ENCODE measurements at regions not wholly inside any gene's neighbourhood (a gene's known extent, or its start where the extent isn't known, plus 50 kb on each side); places are given as distances from the start of the nearest gene placed in this dataset.

- Histone ChIP-seq H3K27me3 (replicated peaks in 1 of 4; ENCODE audit: control extremely low read depth in 1 of 4, control insufficient read depth in 3 of 4, insufficient read depth in 4 of 4, low read length in 3 of 4) (no peaks in the 10 kb centered on the region), H3K4me1 (ENCODE audit: control insufficient read depth in 2 of 2, insufficient read depth in 2 of 2, low read length in 2 of 2) (no peaks in the 10 kb centered on the region), H3K9me3 (ENCODE audit: control extremely low read depth in 1 of 3, control insufficient read depth in 2 of 3, insufficient read depth in 1 of 3, low read length in 2 of 3) (peaks cover 0 to 11% (median 2%) of the 10 kb centered on the region in 3 donors), H3K4me3 (ENCODE audit: control extremely low read depth in 1 of 5, extremely low read depth in 1 of 5, insufficient read depth in 1 of 5, low read depth in 2 of 5, low read length in 4 of 5) (no peak overlapping the region), H3K36me3 (replicated peaks in 1 of 2; ENCODE audit: control extremely low read depth in 1 of 2, control insufficient read depth in 1 of 2, extremely low read depth in 1 of 2, insufficient read depth in 2 of 2, low read length in 1 of 2) (no peaks in the 10 kb centered on the region), H3K9ac (ENCODE audit: low read length) (no peak overlapping the region), H3K79me2 (ENCODE audit: control insufficient read depth, insufficient read depth, low read length) (no peaks in the 10 kb centered on the region), H4K20me1 (ENCODE audit: control insufficient read depth, insufficient read depth, low read length, poor library complexity, severe bottlenecking) (no peaks in the 10 kb centered on the region), H2AFZ (ENCODE audit: insufficient read depth, low read depth, low read length, poor library complexity, severe bottlenecking) (no peak overlapping the region), H3K4me2 (replicated peaks; ENCODE audit: low read depth, low read length, poor library complexity, severe bottlenecking) (no peak overlapping the region), H3K27ac (ENCODE audit: low read length in 2 of 2) (no peak overlapping the region)
- POLR2A ChIA-PET, result no interaction called here
- no peak for ATAC-seq (ENCODE audit: low read depth)
- intact Hi-C loops (cut with micrococcal nuclease), result no loop called here
- H3K27me3 Mint-ChIP-seq, result no peaks in the 10 kb centered on the region
- no peaks in the 10 kb centered on the region for H3K9me3 Mint-ChIP-seq (ENCODE audit: insufficient read depth)
- H3K27ac Mint-ChIP-seq, result no peak overlapping the region
- TF ChIP-seq EZH2 (IDR thresholded peaks at IDR 0.05; ENCODE audit: borderline replicate concordance, insufficient read depth, low read depth, low read length, poor library complexity, severe bottlenecking) (no peak), CTCF (IDR thresholded peaks at IDR 0.05) (no peak)
- CTCF ChIA-PET, result no interaction called here
- H3K4me3 Mint-ChIP-seq, result no peak overlapping the region
- H3K4me1 Mint-ChIP-seq, result no peaks in the 10 kb centered on the region
- DNase-seq, result no peak
- no CpG with 5 or more reads among the region's 3 CpGs for WGBS (ENCODE audit: insufficient coverage)
These were observed 252.5 kb downstream of the ANKRD7 start for GRCh38 chr7:118477036-118477435.

DNA sequence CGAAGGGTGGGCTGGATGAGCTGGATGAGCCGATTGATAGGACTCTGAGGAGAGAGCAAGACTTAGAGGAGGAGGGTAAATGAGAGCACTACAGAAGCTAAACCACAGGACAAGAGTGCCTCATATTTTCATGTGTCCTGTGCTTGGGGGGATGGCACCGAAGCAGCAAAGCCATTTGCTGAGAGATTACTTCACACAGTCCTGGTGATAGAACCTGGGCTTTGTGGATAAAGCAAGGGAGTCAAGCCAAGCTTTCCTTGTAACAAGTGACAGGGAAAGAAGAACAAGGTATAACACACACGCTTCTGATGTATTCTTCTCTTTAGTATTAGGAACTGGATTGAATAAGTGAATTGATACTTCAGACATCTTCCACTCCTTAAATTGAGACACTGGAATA lies 253.7 kb downstream of the ANKRD7 start:
- Histone ChIP-seq H3K4me3 (ENCODE audit: control extremely low read depth in 1 of 5, extremely low read depth in 1 of 5, insufficient read depth in 1 of 5, low read depth in 2 of 5, low read length in 4 of 5) (no peak overlapping the region), H3K27ac (ENCODE audit: low read length in 2 of 2) (no peak overlapping the region), H3K4me1 (ENCODE audit: control insufficient read depth in 2 of 2, insufficient read depth in 2 of 2, low read length in 2 of 2) (no peaks in the 10 kb centered on the region), H3K79me2 (ENCODE audit: control insufficient read depth, insufficient read depth, low read length) (no peaks in the 10 kb centered on the region), H3K36me3 (replicated peaks in 1 of 2; ENCODE audit: control extremely low read depth in 1 of 2, control insufficient read depth in 1 of 2, extremely low read depth in 1 of 2, insufficient read depth in 2 of 2, low read length in 1 of 2) (no peaks in the 10 kb centered on the region), H3K27me3 (replicated peaks in 1 of 4; ENCODE audit: control extremely low read depth in 1 of 4, control insufficient read depth in 3 of 4, insufficient read depth in 4 of 4, low read length in 3 of 4) (no peaks in the 10 kb centered on the region), H3K9me3 (ENCODE audit: control extremely low read depth in 1 of 3, control insufficient read depth in 2 of 3, insufficient read depth in 1 of 3, low read length in 2 of 3) (peaks cover 0 to 11% (median 2%) of the 10 kb centered on the region in 3 donors), H3K9ac (ENCODE audit: low read length) (no peak overlapping the region), H4K20me1 (ENCODE audit: control insufficient read depth, insufficient read depth, low read length, poor library complexity, severe bottlenecking) (no peaks in the 10 kb centered on the region), H2AFZ (ENCODE audit: insufficient read depth, low read depth, low read length, poor library complexity, severe bottlenecking) (no peak overlapping the region), H3K4me2 (replicated peaks; ENCODE audit: low read depth, low read length, poor library complexity, severe bottlenecking) (no peak overlapping the region)
- no peak for ATAC-seq (ENCODE audit: low read depth)
- no peak for TF ChIP-seq EZH2 (IDR thresholded peaks at IDR 0.05; ENCODE audit: borderline replicate concordance, insufficient read depth, low read depth, low read length, poor library complexity, severe bottlenecking)
- no peak for TF ChIP-seq CTCF (IDR thresholded peaks at IDR 0.05)
- ChIA-PET POLR2A (no interaction called here), CTCF (no interaction called here)
- H3K27ac Mint-ChIP-seq, result no peak overlapping the region
- H3K9me3 Mint-ChIP-seq (ENCODE audit: insufficient read depth), result peaks cover 2% of the 10 kb centered on the region
- DNase-seq, result no peak
- H3K4me1 Mint-ChIP-seq, result no peaks in the 10 kb centered on the region
- intact Hi-C loops (cut with micrococcal nuclease), result no loop called here
- H3K4me3 Mint-ChIP-seq, result no peak overlapping the region
- WGBS (ENCODE audit: insufficient coverage), result 67% methylated on average over 1 of the region's 4 CpGs
- H3K27me3 Mint-ChIP-seq, result no peaks in the 10 kb centered on the region
